Left renal pelvis (tissue), 4 donors: ENCODE measurements at regions not wholly inside any gene's neighbourhood (a gene's known extent, or its start where the extent isn't known, plus 50 kb on each side); places are given as distances from the start of the nearest gene placed in this dataset.

Experiments
- DNase-seq, 4 donors: peaks; one replicate each; pipeline ENCODE4 v3.0.0-alpha.2; 2013; ENCODE audit warnings: low read depth in 4 of 4, low spot score in 3 of 4

DNA sequence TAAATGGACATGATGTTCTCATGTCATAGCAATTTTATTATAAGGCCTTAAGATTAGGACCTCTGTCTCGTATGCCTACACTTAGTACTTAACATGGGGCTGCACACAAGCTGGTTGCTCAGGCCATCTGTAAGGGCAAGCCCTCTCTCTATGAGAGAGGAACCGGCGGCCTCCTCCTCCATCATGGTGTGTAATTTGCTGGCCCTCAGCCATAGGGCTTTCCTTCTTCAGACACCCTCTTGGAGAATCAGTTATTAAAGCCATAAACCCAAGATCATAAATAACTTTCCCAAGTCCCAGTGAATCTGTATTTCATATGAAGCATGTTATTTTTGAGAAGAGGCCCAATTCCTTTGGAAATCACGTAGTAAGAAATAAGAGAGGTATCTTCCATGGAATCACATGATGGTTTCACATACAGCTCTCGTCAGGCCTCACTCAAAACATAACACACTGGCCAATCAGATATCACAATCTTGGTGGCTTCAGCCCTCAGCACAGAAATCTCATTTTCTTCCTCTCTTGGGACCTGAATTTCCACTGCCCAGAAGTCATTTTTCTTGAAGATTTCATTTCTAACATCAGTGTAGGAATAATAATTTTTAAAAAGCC lies 92.6 kb downstream of the RDH14 start:
- no peak for DNase-seq

DNA sequence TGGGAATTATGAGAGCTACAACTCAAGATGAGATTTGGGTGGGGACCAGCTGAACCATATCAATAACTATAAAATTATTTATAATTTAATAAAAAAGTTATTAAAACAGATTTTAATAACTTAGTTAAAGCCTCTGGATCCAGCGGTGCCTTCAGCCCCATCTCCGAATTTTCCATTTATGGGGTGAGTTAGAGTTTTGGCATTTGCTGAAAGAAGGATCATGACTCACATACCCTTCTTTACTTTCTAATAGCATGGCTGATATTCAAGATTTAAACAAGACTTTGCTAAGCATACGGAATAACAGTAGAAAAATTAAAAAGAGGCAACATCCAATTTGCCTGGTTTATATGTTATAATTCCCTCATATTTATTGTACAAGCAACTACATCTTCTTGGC lies 94.5 kb downstream of the RDH14 start:
- DNase-seq, result no peak

- DNase-seq, result no peak
Observed at GRCh38 chr2:18464913-18465312, 95.5 kb downstream of the RDH14 start.

GRCh38 chr2:18456026-18456425 lies 104.4 kb downstream of the RDH14 start:
- DNase-seq, result no peak

- no peak for DNase-seq
Observed at GRCh38 chr2:18455236-18455862, 105.1 kb downstream of the RDH14 start.

DNA sequence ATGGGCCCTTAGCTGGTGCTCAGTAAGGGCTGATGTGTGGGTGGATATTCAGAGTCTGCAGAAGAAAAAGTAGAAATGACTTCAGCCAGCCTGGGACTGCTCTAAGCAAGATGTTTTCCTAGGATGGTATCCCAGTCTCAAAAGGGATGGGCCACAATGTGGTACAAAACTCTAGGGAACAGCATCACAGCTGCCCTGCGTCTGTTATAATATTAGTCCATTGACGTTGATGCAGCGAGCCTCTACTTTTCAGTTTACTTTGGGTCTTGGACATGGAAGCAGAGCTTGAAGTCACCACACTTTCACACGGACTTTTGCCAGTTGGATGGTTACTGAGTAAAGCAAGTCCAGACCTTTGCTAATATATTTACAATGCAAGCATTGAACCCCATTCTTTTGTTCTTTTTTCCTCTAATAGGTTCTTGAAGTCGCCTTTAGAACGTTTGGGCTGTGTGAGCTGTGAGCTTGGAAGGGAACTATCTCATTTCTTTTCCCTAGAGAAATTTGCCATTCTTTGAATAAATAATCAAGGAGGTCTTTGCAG lies 105.7 kb downstream of the RDH14 start:
- no peak for DNase-seq

- DNase-seq, result no peak
Observed at GRCh38 chr2:18446715-18447114, 113.7 kb downstream of the RDH14 start.

GRCh38 chr2:18445433-18446320 lies 114.8 kb downstream of the RDH14 start:
- DNase-seq, result no peak

DNA sequence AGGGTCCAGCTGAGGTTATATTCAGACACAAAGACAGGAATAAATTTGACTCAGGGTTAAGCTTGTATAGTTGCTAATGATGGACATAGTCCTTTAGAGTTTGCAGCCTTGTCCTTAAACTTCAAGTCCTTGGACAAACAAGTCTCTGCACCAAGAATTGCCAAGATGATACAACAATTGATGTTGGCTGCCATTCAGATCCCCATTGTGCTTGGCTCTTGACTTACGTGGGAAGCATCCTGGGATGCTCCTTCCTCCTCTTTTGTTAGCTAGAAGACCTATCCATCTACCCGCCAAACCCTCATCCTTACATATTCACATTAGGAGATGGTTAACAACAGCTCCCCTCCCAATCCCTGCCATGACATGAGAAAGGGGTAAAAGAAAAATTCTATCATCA lies 115.6 kb downstream of the RDH14 start:
- no peak for DNase-seq

GRCh38 chr2:18441583-18441982 lies 118.9 kb downstream of the RDH14 start:
- no peak for DNase-seq

DNA sequence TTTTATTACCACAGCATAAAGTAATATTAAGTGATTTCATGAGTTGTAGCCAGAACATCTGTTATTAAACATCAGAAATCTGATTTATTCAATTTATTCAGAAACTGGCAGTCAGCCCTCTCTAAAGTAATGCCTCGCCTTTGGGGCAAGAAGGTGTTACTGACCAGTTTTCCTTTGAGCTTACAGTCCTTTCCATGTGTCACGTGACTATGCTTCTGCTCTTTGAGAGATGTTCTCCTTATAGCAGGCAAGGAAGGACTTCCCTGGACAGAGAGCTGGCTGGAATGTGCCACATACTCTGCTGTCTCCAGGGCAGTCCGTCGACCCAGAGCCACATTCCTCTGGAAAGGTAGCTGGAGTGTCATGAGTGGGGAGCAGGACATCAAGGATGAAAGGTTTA lies 119.7 kb downstream of the RDH14 start:
- no peak for DNase-seq

GRCh38 chr2:18440141-18440661 lies 120.3 kb downstream of the RDH14 start:
- DNase-seq, result no peak

DNA sequence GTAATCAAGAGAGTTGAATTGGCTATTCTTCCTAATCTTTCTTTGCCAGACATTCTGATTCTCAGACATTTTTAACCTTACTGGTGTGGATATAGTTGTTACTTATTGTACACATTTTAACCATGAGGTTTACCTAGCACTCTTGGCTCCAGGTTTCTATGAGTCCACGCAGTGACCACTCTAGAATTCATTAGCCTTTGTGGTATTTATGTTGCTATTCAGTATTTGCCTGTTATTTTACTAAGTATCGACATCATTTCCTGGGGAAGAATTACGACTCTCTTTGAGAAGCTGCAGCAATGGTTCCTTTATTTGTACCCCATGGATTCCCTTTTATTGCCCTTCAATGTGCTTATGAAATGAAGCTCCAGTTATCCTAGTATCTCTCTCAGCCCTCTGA lies 120.7 kb downstream of the RDH14 start:
- DNase-seq, result no peak

DNA sequence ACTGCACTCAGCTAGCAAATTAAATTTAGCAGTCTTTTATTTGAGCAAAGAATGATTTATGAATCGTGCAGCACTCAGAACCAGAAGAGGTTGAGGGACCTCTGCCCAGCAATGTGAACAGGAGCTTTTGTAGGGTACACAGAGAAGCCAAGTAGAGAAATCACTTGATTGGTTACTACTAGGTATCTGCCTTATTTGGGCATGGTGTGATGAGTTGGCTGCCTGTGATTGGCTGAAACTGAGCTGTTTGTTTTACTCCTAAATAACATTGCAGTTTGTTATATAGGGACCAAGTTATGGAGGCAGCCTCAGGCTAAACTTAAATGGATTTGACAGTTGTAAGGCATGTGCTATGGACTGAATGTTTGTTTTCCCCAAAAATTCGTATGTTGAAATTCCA lies 122.5 kb downstream of the RDH14 start:
- no peak for DNase-seq

GRCh38 chr2:18436503-18437005 lies 123.9 kb downstream of the RDH14 start:
- no peak for DNase-seq

GRCh38 chr2:18435426-18436037 lies 124.9 kb downstream of the RDH14 start:
- peak in 2 of 4 donors; percentile 26 to 44 for DNase-seq

- DNase-seq, result no peak
Observed at GRCh38 chr2:18433872-18434271, 126.6 kb downstream of the RDH14 start.

DNA sequence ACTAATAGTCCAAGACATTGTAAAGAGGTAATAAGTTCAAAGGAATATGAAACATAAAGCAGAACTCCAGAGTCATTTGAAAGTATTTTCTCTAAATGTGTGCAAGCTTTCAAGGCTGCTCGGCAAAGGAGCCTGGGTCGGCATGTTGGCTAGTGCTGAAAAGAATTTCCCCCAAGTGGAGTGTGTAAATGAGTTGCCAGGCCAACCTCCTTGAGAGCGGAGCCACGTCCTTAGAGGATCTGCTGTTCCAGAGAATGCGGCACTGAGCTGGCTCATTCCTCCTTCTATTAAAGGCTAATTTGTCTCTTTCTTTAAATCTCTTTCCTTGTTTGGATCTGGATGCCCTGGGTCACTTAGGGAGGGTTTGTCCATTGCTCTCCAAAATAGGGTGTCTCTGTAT lies 127.5 kb downstream of the RDH14 start:
- no peak for DNase-seq

DNA sequence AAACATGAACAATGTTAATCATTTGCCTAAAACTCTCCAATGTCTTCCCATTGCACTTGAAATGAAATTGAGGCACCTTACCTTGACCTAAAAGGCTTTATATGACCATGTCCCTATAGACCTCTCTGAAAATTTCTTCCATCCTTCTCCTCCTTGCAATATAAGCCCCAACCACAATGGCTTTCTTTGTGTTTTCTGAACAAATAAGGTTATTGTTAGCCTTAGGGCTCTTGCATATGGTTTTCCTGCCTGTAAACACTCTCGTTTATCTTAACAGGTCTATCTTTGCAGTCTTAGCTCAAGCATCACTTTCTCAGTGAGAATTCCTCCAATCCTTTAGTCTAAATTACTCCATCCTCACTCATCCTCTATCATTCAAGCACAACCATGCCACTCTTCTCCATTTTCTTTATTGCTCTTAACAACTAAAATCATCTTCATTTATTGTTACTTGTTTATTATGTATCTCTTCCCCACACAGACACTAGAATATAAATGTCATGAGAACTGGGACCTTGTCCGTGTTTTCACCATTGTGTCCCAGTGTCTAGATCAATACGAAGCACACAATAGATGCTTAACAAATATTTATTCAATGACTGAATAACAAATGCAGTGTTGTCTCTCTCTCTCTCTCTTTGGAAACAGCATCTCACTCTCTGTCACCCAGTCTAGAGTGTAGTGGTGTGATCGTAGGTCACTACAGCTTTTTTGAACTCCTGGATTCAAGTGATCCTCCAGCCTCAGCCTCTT lies 129.3 kb downstream of the RDH14 start:
- DNase-seq, result no peak

DNA sequence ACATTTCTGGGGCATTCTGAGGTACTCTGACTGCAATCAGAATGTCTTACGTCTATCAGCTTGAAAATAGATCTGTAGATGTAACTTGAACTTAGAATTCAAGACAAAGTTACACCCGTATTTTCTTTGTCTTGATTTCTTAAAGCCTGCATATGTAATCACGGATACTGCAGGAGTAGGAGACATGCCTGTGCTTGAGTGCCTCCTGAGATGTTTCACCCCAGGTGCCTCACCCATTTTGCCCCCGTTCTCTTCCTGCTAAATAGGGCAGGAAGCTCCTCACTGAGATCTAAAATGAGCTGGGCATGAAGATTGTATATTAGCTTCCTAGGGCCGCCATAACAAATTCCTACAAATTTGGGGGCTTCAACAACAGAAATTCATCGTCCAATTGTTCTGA lies 131.9 kb downstream of the RDH14 start:
- DNase-seq, result no peak
